Brain microvascular endothelial cell (primary cell): ENCODE measurements at regions not wholly inside any gene's neighbourhood (a gene's known extent, or its start where the extent isn't known, plus 50 kb on each side); places are given as distances from the start of the nearest gene placed in this dataset.
"Not testable (repeated sequence)": the region's sequence is repeated elsewhere in the genome, so short reads cannot be mapped to it uniquely, and the experiment has no call there.

Experiments used
- DNase-seq: peaks from one replicate; pipeline ENCODE4 v3.0.0-alpha.2; 2020
- H3K27ac ChIP-seq: fragments of 250-450 bp; sonication (Bioruptor Pico); 2 replicates; pipeline ENCODE4 v1.5.1; 2020; ENCODE audit warnings: mild to moderate bottlenecking, moderate library complexity
- H3K27me3 ChIP-seq: fragments of 250-450 bp; sonication (Bioruptor Pico); replicated peaks from 2 replicates; pipeline ENCODE4 v1.5.1; 2020; ENCODE audit warnings: mild to moderate bottlenecking
- H3K36me3 ChIP-seq: fragments of 250-450 bp; sonication (Bioruptor Pico); replicated peaks from 2 replicates; pipeline ENCODE4 v1.5.1; 2020; ENCODE audit warnings: mild to moderate bottlenecking
- H3K4me3 ChIP-seq: 2 replicates; pipeline ENCODE4 v1.5.1; 2011; ENCODE audit warnings: low read depth, mild to moderate bottlenecking, control low read depth, low read length, moderate library complexity
- in situ Hi-C: cut with HindIII; loops from 2 replicates; pipeline ENCODE4 v1.10.0; 2017; ENCODE audit warnings: low sequenced_read_pairs, low pct_ligation_motif_present
- TF ChIP-seq, protein P1 (sequence below): IDR thresholded peaks from 2 replicates; pipeline ENCODE4 v1.5.1; 2011; ENCODE audit warnings: low read depth, mild to moderate bottlenecking, moderate library complexity, low read length, control low read depth, inconsistent platforms; ENCODE audit errors: missing control alignments

DNA sequence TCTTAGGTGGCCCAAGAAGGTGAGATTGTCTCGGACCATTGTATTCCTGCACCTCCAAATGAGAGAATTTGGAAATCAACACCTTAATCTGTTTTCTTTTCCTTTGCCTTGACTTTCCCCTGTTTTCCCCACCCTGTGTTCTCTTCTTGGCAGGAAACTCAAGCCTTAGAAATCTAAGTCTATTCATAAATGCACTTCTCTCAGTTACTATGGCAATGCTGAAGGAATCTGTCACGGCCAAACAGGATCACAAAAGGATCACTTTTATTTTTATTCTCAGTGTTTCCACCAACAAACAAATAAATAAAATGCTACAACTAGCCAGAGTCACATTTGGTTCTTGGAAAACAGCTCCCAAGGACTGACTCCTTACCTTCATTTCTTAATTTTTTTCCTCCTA is 270.5 kb downstream of the BCAT1 start:
- in situ Hi-C loops: no loop called here
- Histone ChIP-seq H3K27ac (no peak overlapping the region), H3K4me3 (no peak overlapping the region), H3K36me3 (no peaks in the 10 kb centered on the region), H3K27me3 (no peaks in the 10 kb centered on the region)
- DNase-seq: no peak
- TF ChIP-seq, protein P1, sequence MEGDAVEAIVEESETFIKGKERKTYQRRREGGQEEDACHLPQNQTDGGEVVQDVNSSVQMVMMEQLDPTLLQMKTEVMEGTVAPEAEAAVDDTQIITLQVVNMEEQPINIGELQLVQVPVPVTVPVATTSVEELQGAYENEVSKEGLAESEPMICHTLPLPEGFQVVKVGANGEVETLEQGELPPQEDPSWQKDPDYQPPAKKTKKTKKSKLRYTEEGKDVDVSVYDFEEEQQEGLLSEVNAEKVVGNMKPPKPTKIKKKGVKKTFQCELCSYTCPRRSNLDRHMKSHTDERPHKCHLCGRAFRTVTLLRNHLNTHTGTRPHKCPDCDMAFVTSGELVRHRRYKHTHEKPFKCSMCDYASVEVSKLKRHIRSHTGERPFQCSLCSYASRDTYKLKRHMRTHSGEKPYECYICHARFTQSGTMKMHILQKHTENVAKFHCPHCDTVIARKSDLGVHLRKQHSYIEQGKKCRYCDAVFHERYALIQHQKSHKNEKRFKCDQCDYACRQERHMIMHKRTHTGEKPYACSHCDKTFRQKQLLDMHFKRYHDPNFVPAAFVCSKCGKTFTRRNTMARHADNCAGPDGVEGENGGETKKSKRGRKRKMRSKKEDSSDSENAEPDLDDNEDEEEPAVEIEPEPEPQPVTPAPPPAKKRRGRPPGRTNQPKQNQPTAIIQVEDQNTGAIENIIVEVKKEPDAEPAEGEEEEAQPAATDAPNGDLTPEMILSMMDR: no peak

DNA sequence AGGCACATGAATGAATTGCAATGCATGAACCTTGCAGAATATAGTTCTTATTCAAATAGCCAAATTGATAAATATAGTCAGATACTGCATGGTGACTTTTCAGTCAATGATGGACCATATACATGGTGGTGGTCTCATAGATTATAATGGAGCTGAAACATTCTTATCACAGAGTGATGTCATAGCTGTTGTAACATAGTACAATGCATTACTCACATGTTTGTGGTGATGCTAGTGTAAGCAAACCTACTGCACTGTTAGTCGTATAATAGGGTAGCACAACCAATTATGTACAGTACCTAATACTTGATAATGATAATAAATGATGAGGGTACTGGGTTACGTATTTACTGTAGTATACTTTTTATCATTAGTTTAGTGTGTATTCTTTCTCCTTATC is 280.3 kb downstream of the BCAT1 start:
- peak; percentile 5 for DNase-seq
- no peak overlapping the region for H3K27ac ChIP-seq
- H3K4me3 ChIP-seq: no peak overlapping the region
- no peaks in the 10 kb centered on the region for H3K36me3 ChIP-seq
- in situ Hi-C loops: no loop called here
- TF ChIP-seq, protein P1: no peak
- H3K27me3 ChIP-seq: no peaks in the 10 kb centered on the region

DNA sequence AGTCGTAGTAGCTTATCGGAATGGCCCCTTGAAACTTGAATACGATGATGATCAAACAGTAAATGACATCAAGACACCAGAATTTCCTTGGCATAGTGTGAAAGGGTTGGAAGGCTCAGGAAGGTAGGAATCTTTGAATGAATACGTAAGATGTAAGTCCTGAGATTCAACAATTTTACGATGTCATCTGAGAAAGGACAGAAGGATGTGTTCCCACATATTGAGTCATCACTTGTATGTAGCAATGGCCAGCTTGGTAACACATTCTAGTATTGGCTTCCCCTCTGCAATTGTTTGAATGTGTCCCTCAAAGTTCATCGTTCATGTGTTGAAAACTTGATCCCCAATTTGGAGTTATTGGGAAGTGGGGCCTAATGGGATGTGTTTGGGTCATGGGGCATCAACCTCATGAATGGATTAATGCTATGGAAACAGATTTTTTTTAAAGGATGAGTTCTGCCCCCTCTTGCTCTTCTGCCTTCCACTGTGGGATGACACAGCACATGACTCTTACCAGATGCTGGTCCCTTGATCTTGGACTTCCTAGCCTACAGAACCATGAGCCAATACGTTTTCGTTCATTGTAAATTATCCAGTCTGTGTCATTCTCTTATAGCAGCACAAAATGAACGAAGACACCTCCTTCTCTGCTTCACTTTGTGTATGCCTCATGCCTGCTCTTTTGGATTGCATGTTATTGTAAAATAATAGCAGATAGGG is 284.6 kb downstream of the BCAT1 start:
- Histone ChIP-seq H3K27ac (no peak overlapping the region), H3K36me3 (no peaks in the 10 kb centered on the region), H3K4me3 (no peak overlapping the region), H3K27me3 (no peaks in the 10 kb centered on the region)
- no peak for DNase-seq
- TF ChIP-seq, protein P1: no peak
- in situ Hi-C loops: no loop called here

DNA sequence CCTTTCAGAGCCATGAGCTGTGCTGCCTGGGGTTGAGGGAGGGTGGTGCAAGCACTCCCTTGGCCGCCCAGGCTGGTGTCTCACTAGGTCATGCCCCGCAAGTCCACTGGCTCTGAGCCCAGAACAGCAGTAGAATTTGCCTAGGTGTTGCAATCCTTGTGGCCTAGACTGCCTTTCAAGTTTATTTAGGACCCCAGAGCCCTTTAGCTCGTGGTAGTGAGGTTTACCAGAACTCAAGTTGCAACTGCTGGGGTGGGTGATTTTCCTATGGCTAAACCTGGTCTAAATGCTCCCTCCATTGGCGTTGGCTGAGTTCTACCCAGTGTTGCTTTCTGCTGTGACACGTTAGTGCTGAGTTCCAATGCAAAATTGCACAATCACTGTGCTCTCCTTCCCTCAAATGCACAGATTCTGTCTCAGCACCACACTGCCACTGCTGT is 287.2 kb downstream of the BCAT1 start:
- TF ChIP-seq, protein P1: peak; percentile 30
- Histone ChIP-seq H3K27me3 (no peaks in the 10 kb centered on the region), H3K27ac (no peak overlapping the region), H3K36me3 (no peaks in the 10 kb centered on the region), H3K4me3 (no peak overlapping the region)
- in situ Hi-C loops: no loop called here
- peak; percentile 47 for DNase-seq

DNA sequence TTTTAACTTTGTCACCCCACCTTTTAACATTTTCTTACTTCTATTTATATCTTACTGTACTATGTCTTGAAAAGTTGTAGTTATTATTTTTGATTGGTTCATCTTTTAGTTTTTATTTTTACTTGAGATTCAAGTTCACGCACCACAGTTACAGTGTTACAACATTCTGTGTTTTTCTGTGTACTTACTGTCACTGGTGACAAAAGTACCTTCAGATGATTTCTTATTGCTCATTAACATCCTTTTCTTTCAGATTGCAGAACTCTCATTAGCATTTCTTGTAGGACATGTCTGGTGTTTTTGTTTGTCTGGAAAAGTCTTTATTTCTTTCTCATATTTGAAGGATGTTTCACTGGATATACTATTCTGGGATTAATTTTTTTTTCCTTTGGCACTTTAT is 289.9 kb downstream of the BCAT1 start:
- Histone ChIP-seq H3K27me3 (no peaks in the 10 kb centered on the region), H3K4me3 (no peak overlapping the region), H3K36me3 (no peaks in the 10 kb centered on the region), H3K27ac (no peak overlapping the region)
- in situ Hi-C loops: no loop called here
- TF ChIP-seq, protein P1: no peak
- DNase-seq: no peak

DNA sequence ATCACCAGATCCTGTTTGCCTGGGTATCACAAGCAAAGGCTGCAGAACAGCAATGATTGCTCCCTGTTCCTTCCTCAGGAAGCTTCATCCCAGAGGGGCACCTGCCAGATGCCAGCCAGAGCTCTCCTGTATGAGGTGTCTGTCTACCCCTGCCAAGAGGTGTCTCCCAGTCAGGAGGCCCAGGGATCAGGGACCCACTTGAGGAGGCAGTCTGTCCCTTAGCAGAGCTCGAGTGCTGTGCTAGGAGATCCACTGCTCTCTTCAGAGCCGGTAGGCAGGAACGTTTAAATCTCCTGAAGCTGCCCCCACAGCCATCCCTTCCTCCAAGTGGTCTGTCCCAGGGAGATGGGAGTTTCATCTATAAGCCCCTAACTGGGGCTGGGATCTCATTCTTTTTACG is 294.6 kb downstream of the BCAT1 start:
- H3K36me3 ChIP-seq, DNase-seq, H3K27ac ChIP-seq, H3K4me3 ChIP-seq, in situ Hi-C loops, H3K27me3 ChIP-seq: not testable (repeated sequence)
